Activated CD8-positive, alpha-beta memory T cell treated with anti-CD3 and anti-CD28 coated beads, Interleukin-2, amount 50 U/mL, for 48 hours (primary cell): ENCODE measurements at regions not wholly inside any gene's neighbourhood (a gene's known extent, or its start where the extent isn't known, plus 50 kb on each side); places are given as distances from the start of the nearest gene placed in this dataset.

ENCODE experiments used
- DNase-seq: peaks from one replicate; pipeline ENCODE4 v3.0.0-alpha.2; 2020

GRCh38 chr3:24646790-24647189 lies 152.1 kb upstream of the THRB start:
- no peak for DNase-seq

- no peak for DNase-seq
These were observed 153.4 kb upstream of the THRB start for GRCh38 chr3:24648063-24648462.

GRCh38 chr3:24650839-24651238 lies 156.2 kb upstream of the THRB start:
- no peak for DNase-seq

- no peak for DNase-seq
These were observed 163.3 kb upstream of the THRB start for GRCh38 chr3:24657870-24658510.

- DNase-seq: no peak
These were observed 166.5 kb upstream of the THRB start for GRCh38 chr3:24661175-24661584.

- no peak for DNase-seq
These were observed 168.0 kb upstream of the THRB start for GRCh38 chr3:24662449-24663345.

- no peak for DNase-seq
These were observed 168.8 kb upstream of the THRB start for GRCh38 chr3:24663406-24663805.

GRCh38 chr3:24668039-24668438 lies 173.4 kb upstream of the THRB start:
- DNase-seq: no peak

GRCh38 chr3:24670871-24671270 lies 176.2 kb upstream of the THRB start:
- no peak for DNase-seq

- no peak for DNase-seq
These were observed 178.9 kb upstream of the THRB start for GRCh38 chr3:24673596-24673995.

- DNase-seq: no peak
These were observed 179.6 kb upstream of the THRB start for GRCh38 chr3:24674261-24674660.

GRCh38 chr3:24678021-24678420 lies 183.4 kb upstream of the THRB start:
- no peak for DNase-seq

GRCh38 chr3:24678421-24678865 lies 183.8 kb upstream of the THRB start:
- DNase-seq: no peak

- DNase-seq: no peak
These were observed 184.8 kb upstream of the THRB start for GRCh38 chr3:24679429-24679828.

- peak; percentile 85 for DNase-seq
These were observed 185.7 kb upstream of the THRB start for GRCh38 chr3:24680214-24680967.

- no peak for DNase-seq
These were observed 187.5 kb upstream of the THRB start for GRCh38 chr3:24682141-24682547.

- DNase-seq: no peak
These were observed 188.4 kb upstream of the THRB start for GRCh38 chr3:24683090-24683489.

GRCh38 chr3:24683633-24684384 lies 189.2 kb upstream of the THRB start:
- no peak for DNase-seq

GRCh38 chr3:24684506-24685023 lies 189.9 kb upstream of the THRB start:
- no peak for DNase-seq

GRCh38 chr3:24686808-24687207 lies 192.2 kb upstream of the THRB start:
- no peak for DNase-seq

GRCh38 chr3:24687671-24688070 lies 193.0 kb upstream of the THRB start:
- no peak for DNase-seq

GRCh38 chr3:24688446-24689148 lies 193.9 kb upstream of the THRB start:
- DNase-seq: no peak
